SH-SY5Y (cell line): ENCODE measurements at regions not wholly inside any gene's neighbourhood (a gene's known extent, or its start where the extent isn't known, plus 50 kb on each side); places are given as distances from the start of the nearest gene placed in this dataset.

Source experiments
- GATA2 ChIP-seq: IDR thresholded peaks from 2 replicates; pipeline ENCODE4 v1.6.1; 2011; ENCODE audit warnings: mild to moderate bottlenecking, low read depth, low read length
- GATA3 ChIP-seq: IDR thresholded peaks from 2 replicates; pipeline ENCODE4 v1.6.1; 2011; ENCODE audit warnings: low read depth, mild to moderate bottlenecking, low read length, moderate library complexity

- no peak for TF ChIP-seq GATA3
- no peak for TF ChIP-seq GATA2
Measured at GRCh38 chr1:184297244-184297750, 89.5 kb upstream of the C1orf21 start.

- TF ChIP-seq GATA3 (no peak), GATA2 (no peak)
Measured at GRCh38 chr1:184298440-184299405, 88.1 kb upstream of the C1orf21 start.

DNA sequence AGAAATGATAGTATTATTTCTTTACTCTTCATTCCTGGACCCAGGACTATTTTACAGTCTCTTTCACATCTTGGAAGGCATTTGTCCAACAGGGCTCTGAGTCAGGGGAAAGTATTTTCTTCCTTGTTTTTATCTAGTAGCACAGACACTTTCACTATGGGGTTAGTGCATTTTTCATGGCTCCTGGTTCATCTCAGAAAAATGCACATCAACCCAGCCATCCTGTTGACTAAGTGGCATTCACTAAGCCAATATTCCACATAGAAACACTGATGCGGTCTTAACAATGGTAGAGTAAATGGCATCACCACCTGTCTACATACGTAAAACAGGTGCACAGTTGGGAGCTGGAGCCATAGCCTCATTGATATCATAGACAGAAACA is 87.4 kb upstream of the C1orf21 start:
- TF ChIP-seq GATA3 = no peak

- TF ChIP-seq GATA2 (no peak), GATA3 (no peak)
Measured at GRCh38 chr1:184299796-184300195, 87.0 kb upstream of the C1orf21 start.

DNA sequence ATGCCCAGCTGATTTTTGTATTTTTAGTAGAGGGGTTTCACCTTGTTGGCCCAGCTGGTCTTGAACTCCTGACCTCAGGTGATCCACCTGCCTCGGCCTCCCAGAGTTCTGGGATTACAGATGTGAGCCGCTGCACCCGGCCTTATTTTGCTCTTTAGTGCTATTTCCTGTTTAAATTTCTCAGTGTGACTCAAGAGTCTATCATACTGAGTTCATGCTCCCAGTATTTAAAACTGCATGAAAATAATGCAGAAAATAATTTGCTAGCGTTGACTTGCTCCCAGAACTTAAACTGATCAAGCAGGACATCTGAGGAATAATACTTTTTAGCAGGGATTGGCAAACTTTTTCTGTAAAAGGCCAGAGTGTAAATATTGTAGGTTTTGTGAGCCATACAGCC is 86.4 kb upstream of the C1orf21 start:
- no peak for TF ChIP-seq GATA2
- TF ChIP-seq GATA3 = no peak

- no peak for TF ChIP-seq GATA3
- TF ChIP-seq GATA2 = no peak
Measured at GRCh38 chr1:184301227-184301626, 85.6 kb upstream of the C1orf21 start.

GRCh38 chr1:184302346-184302745 is 84.5 kb upstream of the C1orf21 start:
- TF ChIP-seq GATA3 (no peak), GATA2 (no peak)

- TF ChIP-seq GATA2 = no peak
- TF ChIP-seq GATA3 = no peak
Measured at GRCh38 chr1:184310157-184310819, 76.5 kb upstream of the C1orf21 start.

DNA sequence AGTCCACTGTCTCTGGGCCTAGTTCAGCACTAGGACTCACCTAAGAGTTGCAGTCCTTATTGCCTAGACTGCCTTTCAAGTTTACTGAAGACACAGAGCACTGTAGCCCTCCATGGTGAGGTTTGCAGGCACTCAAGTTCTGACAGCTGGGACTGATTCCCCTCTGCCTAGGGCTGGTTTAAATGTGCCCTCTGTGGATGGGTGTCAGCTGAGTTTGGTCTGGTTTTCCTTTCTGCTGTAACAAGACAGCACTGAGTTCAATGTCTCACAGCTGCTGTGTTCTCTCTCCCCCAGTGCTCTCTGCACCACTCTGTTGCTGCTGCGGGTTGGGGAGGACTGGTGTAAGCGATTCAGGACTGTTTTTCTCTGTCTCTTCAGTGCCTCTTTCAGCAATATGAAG is 75.2 kb upstream of the C1orf21 start:
- TF ChIP-seq GATA2 (no peak), GATA3 (no peak)

GRCh38 chr1:184315254-184315653 is 71.6 kb upstream of the C1orf21 start:
- TF ChIP-seq GATA3 (no peak), GATA2 (no peak)

GRCh38 chr1:184319879-184320278 is 67.0 kb upstream of the C1orf21 start:
- no peak for TF ChIP-seq GATA2
- no peak for TF ChIP-seq GATA3

DNA sequence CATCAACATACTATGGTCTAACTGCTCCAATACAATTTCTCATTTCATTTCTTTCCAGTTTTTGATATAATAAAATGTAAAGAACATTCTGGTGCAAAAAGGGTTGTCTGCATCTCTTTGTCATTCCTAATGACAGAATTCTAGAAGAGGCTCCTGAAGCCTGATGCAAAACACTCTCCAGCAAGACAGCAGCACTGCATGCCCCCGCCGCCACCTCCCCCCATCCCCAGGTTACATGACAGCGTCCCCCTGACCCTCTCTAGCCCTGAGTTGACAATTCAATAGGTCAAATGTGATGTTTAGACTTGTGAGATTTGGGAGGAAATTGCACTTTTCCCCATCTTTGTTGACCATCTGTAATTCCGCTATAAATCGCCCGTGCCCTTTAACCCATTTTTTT is 64.6 kb upstream of the C1orf21 start:
- TF ChIP-seq GATA2 (no peak), GATA3 (no peak)

GRCh38 chr1:184324972-184325371 is 61.9 kb upstream of the C1orf21 start:
- TF ChIP-seq GATA2 (no peak), GATA3 (no peak)

- TF ChIP-seq GATA3 (no peak), GATA2 (no peak)
Measured at GRCh38 chr1:184326278-184326677, 60.6 kb upstream of the C1orf21 start.

DNA sequence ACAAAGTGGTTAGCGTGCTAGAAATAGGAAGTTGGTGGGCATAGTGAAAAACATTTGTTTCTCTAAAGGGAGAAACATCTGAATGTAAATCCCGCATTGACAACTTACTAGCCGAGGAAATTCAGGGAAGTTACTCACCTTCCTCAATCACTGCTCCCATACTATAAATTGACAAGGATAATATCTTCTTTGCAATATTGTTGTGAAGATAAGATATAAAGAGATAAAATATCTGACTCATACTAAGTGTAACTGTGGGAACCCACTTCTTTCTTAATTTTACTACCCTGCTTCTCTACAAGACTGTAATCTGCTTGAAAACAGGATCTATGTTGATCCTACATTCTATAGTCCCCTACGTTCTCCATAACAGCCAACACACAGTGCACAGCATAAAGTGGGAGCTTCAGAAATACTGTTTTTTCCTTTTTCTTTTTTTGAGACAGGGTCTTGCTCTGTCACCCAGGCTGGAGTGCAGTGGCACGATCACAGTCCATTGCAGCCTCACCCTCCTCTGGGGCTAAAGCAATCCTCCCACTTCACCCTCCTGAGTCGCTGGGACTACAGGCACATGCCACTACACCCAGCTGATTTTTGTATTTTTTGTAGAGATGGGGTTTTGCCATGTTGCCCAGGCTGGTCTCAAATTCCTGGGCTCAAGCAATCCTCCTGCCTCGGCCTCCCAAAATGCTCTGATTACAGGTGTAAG is 57.4 kb upstream of the C1orf21 start:
- TF ChIP-seq GATA3 (no peak), GATA2 (no peak)
